Heart left ventricle (tissue), 16 donors: ENCODE measurements at regions not wholly inside any gene's neighbourhood (a gene's known extent, or its start where the extent isn't known, plus 50 kb on each side); places are given as distances from the start of the nearest gene placed in this dataset.

ENCODE experiments used
- ATAC-seq, 4 donors: fragments of 200-7000 bp; cut with Tn5 transposase; one replicate each; pipeline ENCODE4 v1.9.1; 2020 to 2022; ENCODE audit warnings: moderate library complexity in 4 of 4, mild to moderate bottlenecking in 3 of 4, moderate number of reproducible peaks in 1 of 4
- DNase-seq, 5 donors: peaks; one replicate each; pipeline ENCODE4 v3.0.0-alpha.2; 2020
- H3K27ac ChIP-seq, 12 donors: fragments of 200-600 bp; sonication (generic) in 4 of 12; one replicate each; pipeline versions ENCODE4 v1.5.0 to v1.8.0; 2016 to 2022; ENCODE audit warnings: mild to moderate bottlenecking in 2 of 12
- H3K27me3 ChIP-seq, 9 donors: fragments of 200-600 bp; sonication (generic) in 2 of 9; one replicate each; pipeline versions ENCODE4 v1.5.1 to v1.8.0; 2016 to 2022; ENCODE audit warnings: mild to moderate bottlenecking in 3 of 9
- H3K36me3 ChIP-seq, 9 donors: fragments of 200-600 bp; sonication (generic) in 2 of 9; one replicate each; pipeline versions ENCODE4 v1.5.0 to v1.8.0; 2018 to 2022; ENCODE audit warnings: mild to moderate bottlenecking in 2 of 9
- H3K4me1 ChIP-seq, 12 donors: fragments of 200-600 bp; sonication (generic) in 4 of 12; one replicate each; pipeline versions ENCODE4 v1.5.0 to v1.8.0; 2016 to 2022; ENCODE audit warnings: mild to moderate bottlenecking in 3 of 12
- H3K4me3 ChIP-seq, 12 donors: fragments of 200-600 bp; sonication (generic) in 4 of 12; one replicate each; pipeline versions ENCODE4 v1.5.0 to v1.8.0; 2017 to 2022; ENCODE audit warnings: mild to moderate bottlenecking in 9 of 12, moderate library complexity in 4 of 12
- H3K9me3 ChIP-seq, 12 donors: fragments of 200-600 bp; sonication (generic) in 4 of 12; one replicate each; pipeline versions ENCODE4 v1.5.0 to v1.8.0; 2016 to 2022; ENCODE audit warnings: mild to moderate bottlenecking in 1 of 12
- POLR2A ChIP-seq, 2 donors: fragments of 450-650 bp; IDR thresholded peaks; one replicate each; pipeline ENCODE4 v1.6.1; 2017; ENCODE audit warnings: antibody characterized with exemption in 2 of 2, mild to moderate bottlenecking in 2 of 2, moderate library complexity in 2 of 2
- WGBS, 4 donors: extraction: QIAGEN DNeasy Blood & Tissue Kit in 2 of 4; methylation state at CpG; one replicate each; pipeline versions ENCODE4 v1.1.5 to v1.1.7; 2013 to 2018; 5-methylcytosine and 5-hydroxymethylcytosine counted together
- intact Hi-C, 10 donors: fragments of 100-400 bp; cut with DNase I; formaldehyde crosslinking; loops; one replicate each; pipeline versions ENCODE4 v1.11.1 to v1.14.2; 2022
- TF ChIP-seq, protein P1 (sequence below), 12 donors: fragments of 200-600 bp; sonication (generic) in 4 of 12; IDR thresholded peaks; one replicate each; pipeline versions ENCODE4 v1.5.0 to v1.8.0; 2018 to 2022; ENCODE audit warnings: antibody characterized with exemption in 12 of 12, mild to moderate bottlenecking in 5 of 12
- donor health status: ischemic (EF 13 %, LVEDD 7.1; RV severe dilation, severe dysfunction).
- donor health status: healthy with polysubstance abuse.
- donor health status: DM: no; HTN: yes; CAD: no.
- donor health status: DM: no; HTN: no; CAD: no.
- donor health status: ischemic (EF 25% LVEDD 6.9; RV normal size, moderate dysfunction).
- donor health status: ischemic (EF 25% LVEDD 5.7; RV mildly dilated, moderate dysfunction).
- donor health status: healthy.
- donor health status: DM: yes; HTN: yes; CAD: no.
- donor health status: ischemic (EF 35%, LVEDD 5.7; RV mildly dilated, moderate dysfunction).
- donor health status: nonischemic (EF 11% LVEDD 7.7; RV severe dilation, severe dysfunction).
- donor health status: DM: yes; HTN: yes; CAD: no.
- donor health status: PGD.
- donor health status: ischemic (EF 29% LVEDD 5.4; RV normal size, mild dysfunction).
- donor health status: nonischemic (EF 23%, LVEDD 6.1; RV moderate dilation, normal function).

DNA sequence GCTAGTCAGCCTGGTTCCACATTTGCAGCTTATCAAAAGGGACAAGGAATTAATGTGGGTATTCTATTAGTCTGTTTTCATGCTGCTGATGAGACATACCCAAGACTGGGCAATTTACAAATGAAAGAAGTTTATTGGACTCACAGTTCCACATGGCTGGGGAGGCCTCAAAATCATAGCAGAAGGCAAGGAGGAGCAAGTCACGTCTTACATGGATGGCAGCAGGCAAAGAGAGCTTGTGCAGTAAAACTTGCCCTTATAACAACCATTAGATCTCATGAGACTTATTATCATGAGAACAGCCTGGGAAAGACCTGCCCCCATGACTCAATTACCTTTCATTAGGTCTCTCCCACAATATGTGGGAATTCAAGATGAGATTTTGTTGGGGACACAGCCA is 689.1 kb upstream of the MARCKS start:
- TF ChIP-seq, protein P1, sequence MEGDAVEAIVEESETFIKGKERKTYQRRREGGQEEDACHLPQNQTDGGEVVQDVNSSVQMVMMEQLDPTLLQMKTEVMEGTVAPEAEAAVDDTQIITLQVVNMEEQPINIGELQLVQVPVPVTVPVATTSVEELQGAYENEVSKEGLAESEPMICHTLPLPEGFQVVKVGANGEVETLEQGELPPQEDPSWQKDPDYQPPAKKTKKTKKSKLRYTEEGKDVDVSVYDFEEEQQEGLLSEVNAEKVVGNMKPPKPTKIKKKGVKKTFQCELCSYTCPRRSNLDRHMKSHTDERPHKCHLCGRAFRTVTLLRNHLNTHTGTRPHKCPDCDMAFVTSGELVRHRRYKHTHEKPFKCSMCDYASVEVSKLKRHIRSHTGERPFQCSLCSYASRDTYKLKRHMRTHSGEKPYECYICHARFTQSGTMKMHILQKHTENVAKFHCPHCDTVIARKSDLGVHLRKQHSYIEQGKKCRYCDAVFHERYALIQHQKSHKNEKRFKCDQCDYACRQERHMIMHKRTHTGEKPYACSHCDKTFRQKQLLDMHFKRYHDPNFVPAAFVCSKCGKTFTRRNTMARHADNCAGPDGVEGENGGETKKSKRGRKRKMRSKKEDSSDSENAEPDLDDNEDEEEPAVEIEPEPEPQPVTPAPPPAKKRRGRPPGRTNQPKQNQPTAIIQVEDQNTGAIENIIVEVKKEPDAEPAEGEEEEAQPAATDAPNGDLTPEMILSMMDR (IDR thresholded peaks at IDR 0.05): no peak
- no peak for TF ChIP-seq POLR2A (IDR thresholded peaks at IDR 0.05)
- Histone ChIP-seq H3K27ac (no peak overlapping the region), H3K27me3 (no peaks in the 10 kb centered on the region), H3K4me3 (no peak overlapping the region), H3K9me3 (peaks cover 0 to 7% (median 2%) of the 10 kb centered on the region in 12 donors), H3K4me1 (peaks cover 0 to 20% (median 5%) of the 10 kb centered on the region in 12 donors), H3K36me3 (no peaks in the 10 kb centered on the region)
- intact Hi-C loops: no loop called here
- 95 to 98% (median 95%) methylated on average over 1 of the region's 1 CpG for WGBS, 4 donors
- no peak for DNase-seq
- ATAC-seq: no peak

DNA sequence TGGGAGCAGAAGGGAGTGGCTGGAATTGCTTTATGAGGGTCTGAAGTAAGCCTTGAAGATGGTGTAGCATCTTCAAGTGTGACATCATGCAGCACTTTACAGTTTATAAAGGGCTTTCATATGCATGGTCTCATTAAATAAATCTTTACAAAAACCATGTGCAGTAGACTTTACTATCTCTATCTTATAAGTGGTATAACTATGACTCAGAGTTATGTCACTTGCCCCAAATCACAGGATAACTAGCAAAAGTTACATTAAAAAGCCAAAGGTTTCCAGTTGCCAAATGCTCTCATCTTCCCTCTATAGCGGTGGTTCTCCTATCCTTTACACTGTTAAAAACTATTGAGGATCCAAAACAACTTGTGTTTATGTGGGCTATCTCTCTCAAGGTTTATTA is 687.7 kb upstream of the MARCKS start:
- no peak for DNase-seq
- no peak for ATAC-seq
- Histone ChIP-seq H3K36me3 (no peaks in the 10 kb centered on the region), H3K27me3 (no peaks in the 10 kb centered on the region), H3K27ac (no peak overlapping the region), H3K4me3 (no peak overlapping the region), H3K9me3 (peaks cover 0 to 7% (median 2%) of the 10 kb centered on the region in 12 donors), H3K4me1 (peaks cover 0 to 21% (median 5%) of the 10 kb centered on the region in 12 donors)
- WGBS, 4 donors: 95 to 97% (median 96%) methylated on average over 1 of the region's 1 CpG
- TF ChIP-seq, protein P1 (IDR thresholded peaks at IDR 0.05): no peak
- TF ChIP-seq POLR2A (IDR thresholded peaks at IDR 0.05): no peak
- intact Hi-C loops: no loop called here

DNA sequence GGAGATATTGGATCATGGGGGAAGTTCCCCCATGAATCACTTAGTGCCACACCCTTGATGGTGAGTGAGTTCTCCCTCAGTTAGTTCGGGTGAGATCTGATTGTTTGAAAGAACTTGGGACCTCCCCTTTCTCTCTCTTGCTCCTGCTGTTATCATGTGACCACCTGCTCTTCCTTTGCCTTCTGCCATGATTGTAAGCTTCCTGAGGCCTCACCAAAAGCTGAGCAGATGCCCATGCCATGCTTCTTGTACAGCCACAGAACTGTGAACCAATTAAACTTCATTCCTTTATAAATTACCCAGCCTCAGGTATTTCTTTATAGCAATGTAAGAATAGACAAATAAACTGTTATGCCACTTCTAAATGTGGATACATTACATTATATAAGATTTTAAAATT is 686.7 kb upstream of the MARCKS start:
- intact Hi-C loops: no loop called here
- WGBS, 4 donors: 95 to 100% (median 96%) methylated on average over 1 of the region's 1 CpG
- Histone ChIP-seq H3K27ac (no peak overlapping the region), H3K36me3 (no peaks in the 10 kb centered on the region), H3K4me1 (peaks cover 0 to 21% (median 5%) of the 10 kb centered on the region in 12 donors), H3K27me3 (no peaks in the 10 kb centered on the region), H3K4me3 (no peak overlapping the region), H3K9me3 (peaks cover 0 to 7% (median 2%) of the 10 kb centered on the region in 12 donors)
- ATAC-seq (no peak), DNase-seq (no peak)
- TF ChIP-seq POLR2A (IDR thresholded peaks at IDR 0.05): no peak
- TF ChIP-seq, protein P1 (IDR thresholded peaks at IDR 0.05): no peak

DNA sequence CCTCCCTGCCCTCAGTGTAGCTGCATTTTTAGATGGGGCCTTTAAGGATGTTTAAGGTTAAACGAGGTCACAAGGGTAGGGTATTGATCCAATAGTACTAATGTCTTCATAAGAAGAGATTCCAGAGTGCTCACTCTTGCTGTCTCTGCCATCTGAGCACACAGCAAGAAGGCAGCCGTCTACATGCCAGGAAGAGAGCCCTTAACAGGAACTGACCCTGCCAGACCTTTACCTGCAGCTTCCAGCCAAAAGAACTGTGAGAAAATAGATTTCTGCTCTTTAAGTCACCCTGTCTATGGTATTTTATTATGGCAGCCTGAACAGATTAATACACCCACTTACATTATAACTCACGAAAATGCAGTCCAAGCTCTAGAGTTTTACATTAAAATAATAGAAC is 685.3 kb upstream of the MARCKS start:
- H3K4me3 ChIP-seq: no peak overlapping the region
- TF ChIP-seq, protein P1 (IDR thresholded peaks at IDR 0.05): no peak
- no peak for TF ChIP-seq POLR2A (IDR thresholded peaks at IDR 0.05)
- DNase-seq: no peak
- ATAC-seq: peak in 1 of 4 donors; percentile 22
- H3K27me3 ChIP-seq: no peaks in the 10 kb centered on the region
- 43 to 68% (median 66%) methylated on average over 3 of the region's 3 CpGs for WGBS, 4 donors
- H3K9me3 ChIP-seq: peaks cover 0 to 7% (median 2%) of the 10 kb centered on the region in 12 donors
- no peaks in the 10 kb centered on the region for H3K36me3 ChIP-seq
- peak overlapping the region in 5 of 12 donors; percentile 12 to 79 (median 43) for H3K27ac ChIP-seq
- peaks cover 0 to 21% (median 5%) of the 10 kb centered on the region in 12 donors for H3K4me1 ChIP-seq
- intact Hi-C loops: no loop called here
